Dermis microvascular lymphatic vessel endothelial cell (primary cell): ENCODE measurements at regions not wholly inside any gene's neighbourhood (a gene's known extent, or its start where the extent isn't known, plus 50 kb on each side); places are given as distances from the start of the nearest gene placed in this dataset.

Source experiments
- DNase-seq, 2 donors: peaks; one replicate each; pipeline versions ENCODE4 v3.0.0 to v3.0.0-alpha.2; 2010; ENCODE audit warnings: low read depth in 2 of 2

DNA sequence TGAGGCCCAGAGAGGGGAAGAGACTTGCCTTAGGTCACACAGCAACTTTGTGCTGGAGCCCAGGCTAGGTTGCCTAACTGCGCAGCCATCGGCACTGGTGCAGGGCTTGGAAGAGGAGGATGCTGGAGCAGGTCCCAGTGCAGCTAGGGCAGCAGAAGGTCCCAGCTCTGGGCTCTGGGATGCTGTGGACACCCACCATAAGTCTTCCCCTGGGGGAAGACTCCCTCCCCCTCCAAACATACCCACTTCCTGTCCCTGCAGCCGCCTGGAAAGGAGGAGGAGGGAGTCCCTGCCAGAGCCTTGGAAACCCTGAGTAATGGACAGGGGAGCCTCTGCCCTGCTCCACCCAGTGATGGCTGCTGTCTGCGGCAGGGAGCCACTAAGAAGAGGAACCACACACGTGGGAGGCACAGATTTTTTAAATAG is 93.6 kb downstream of the NCR2 start:
- no peak for DNase-seq

GRCh38 chr6:41429506-41430504 is 94.4 kb downstream of the NCR2 start:
- no peak for DNase-seq

DNA sequence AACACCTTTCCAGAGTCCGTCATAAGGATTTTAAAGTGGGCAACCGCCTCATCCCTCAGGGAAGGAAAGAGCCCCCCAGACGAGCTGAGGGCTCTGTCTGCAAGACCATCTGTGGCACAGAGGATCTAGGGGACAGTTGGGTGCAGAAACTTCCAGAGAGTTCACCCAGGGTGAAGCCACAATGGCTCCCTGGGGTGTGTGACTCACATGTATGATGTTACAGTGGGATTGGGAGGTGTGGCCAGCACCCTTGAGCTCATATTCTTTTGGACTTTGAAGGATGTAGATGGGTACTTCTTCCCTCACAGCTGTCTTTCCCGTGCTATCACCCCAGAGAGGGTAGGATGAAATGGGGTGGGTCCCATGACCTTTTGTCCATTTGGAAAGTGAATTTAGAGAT is 95.5 kb downstream of the NCR2 start:
- DNase-seq, result no peak

GRCh38 chr6:41432280-41432679 is 96.9 kb downstream of the NCR2 start:
- DNase-seq, result no peak

DNA sequence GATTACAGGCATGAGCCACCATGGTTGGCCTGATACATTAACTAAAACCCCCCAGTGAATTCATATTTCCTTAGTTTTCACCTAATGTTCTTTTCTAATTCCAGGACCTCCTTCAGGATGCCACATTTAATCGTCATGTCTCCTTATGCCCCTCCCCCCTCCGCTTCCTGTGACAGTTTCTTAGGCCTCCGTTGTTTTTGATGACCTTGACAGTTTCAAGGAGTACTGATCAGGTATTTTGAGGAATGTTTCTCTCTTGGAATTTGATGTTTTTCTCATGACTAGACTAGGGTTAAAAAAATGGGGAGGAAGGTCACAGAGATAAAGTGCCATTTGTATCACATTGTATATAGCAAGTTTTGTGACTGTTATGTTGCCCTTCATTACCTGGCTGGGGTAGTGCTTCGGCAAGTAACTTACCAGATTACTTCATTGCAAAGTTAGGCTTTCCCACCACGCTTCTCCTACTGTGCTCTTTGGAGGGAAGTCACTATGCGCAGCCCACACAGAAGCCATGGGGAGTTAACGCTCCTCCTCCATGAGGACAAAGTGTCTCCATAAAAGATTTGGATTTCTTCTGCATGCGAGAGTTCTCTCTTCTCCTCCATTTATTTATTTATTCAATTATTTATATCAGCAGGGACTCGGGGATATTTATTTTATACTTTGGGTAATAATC is 99.5 kb downstream of the NCR2 start:
- DNase-seq, result no peak

DNA sequence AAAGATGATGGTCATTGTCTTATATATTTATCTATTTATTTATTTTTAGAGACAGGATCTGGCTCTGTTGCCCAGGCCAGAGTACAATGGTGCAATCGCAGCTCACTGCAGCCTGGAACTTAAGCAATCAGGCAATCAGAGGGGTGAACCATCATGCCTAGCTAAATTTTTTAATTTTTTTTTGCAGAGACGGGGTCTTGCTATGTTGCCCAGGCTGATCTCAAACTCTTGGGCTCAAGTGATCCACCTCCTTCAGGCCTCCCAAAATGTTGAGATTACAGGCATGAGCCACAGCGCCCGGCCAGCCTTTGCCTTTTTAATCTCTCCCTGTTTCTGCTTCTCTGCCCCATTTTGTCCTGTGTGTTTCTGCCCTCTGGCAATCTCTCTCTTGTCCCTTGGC is 102.2 kb downstream of the NCR2 start:
- DNase-seq, result no peak

DNA sequence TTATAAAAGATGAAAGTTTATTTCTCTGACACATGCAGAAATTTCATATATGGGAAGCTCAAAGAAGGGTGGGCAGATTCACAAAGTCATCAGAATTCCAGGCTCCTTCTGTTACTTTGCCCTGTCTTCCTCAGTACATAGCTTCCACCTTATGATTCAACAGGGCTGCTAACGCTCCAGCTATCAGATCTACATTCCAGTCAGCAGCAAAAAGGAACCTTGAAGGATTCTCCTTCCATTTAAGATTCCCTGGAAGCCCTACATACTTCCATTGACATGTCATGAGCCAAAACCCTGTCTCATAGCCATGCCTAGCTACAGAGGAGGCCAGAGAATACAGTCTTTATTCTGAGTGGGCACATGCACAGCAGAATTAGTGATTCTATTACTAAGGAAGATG is 103.3 kb downstream of the NCR2 start:
- no peak for DNase-seq

DNA sequence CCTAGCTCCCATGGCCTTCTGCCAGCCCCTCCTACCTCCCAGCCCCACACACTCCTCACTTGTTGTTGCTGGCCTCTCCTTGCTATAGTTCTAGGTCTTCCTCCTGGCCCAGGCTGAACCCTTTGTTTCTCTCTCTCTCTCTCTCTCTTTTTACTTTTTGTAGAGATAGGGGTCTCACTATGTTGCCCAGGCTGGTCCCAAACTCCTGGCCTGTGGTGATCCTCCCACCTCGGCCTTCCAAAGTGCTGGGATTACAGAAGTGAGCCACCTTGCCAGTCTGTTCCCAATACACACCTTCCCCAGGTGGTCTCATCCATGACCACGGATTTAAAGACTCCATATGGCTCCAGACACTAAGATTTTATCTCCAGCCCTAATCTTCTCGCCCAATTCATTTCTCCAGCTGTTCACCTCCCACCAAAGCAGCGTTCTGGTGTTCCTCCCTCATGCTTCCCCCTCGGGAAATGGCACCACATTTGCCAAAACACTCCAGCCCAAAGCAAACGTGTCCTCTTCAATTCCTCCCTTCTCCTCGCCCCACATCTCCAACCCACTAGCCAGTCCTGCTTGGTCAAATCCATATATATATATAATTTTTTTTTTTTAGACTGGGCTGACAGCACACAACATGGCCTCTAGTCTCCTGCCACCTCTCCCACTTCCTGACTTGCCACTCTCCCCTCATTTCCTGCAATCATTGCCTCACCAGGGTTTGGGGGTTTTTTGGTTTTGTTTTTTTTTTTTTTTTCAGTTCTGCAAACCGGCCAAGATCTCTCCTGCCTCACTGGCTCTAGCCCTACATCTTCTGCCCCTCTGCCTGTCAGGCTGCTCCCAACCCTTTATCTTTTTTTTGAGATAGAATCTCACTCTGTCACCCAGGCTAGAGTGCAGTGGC is 104.4 kb downstream of the NCR2 start:
- no peak for DNase-seq

GRCh38 chr6:41440958-41441357 is 105.2 kb upstream of the FOXP4 start:
- DNase-seq, result no peak

DNA sequence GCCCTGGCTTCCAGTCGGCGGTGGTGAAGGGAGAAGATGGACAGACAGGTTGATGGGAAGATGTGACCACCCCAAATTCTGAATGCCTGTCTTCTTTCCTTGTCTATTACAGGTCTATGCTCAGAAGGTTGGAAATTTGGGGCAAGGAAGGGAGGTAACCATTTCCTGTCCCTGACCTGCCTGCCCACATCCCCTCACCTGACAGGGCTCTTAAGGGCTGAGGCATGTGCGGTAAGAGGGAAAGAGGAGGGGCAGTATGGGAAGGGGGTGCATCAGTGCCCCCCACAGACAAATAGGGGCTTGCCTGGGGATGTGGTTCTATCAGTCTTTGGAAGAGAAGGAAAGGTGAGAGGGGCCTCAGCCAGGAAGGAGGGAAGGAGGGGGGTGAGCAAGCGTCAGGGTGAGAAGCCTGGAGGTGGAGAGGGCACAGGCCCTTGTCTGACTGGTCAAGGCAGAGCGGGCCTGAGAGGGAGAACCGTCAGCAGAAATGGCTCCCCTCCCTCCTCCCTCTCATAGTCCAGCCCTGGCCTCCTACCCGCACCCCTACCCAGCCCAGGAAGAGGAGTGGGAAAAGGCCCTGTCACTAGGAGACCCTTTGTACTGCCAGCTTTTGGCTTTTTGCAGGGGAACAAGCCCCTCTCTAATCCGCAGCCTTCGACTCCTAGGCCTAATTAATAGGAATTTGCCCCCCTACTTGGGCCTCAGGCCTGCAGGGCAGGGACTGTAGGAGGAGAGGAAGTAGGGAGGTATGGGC is 104.4 kb upstream of the FOXP4 start:
- no peak for DNase-seq

GRCh38 chr6:41442352-41442672 is 103.9 kb upstream of the FOXP4 start:
- no peak for DNase-seq

GRCh38 chr6:41442800-41443501 is 103.2 kb upstream of the FOXP4 start:
- no peak for DNase-seq

DNA sequence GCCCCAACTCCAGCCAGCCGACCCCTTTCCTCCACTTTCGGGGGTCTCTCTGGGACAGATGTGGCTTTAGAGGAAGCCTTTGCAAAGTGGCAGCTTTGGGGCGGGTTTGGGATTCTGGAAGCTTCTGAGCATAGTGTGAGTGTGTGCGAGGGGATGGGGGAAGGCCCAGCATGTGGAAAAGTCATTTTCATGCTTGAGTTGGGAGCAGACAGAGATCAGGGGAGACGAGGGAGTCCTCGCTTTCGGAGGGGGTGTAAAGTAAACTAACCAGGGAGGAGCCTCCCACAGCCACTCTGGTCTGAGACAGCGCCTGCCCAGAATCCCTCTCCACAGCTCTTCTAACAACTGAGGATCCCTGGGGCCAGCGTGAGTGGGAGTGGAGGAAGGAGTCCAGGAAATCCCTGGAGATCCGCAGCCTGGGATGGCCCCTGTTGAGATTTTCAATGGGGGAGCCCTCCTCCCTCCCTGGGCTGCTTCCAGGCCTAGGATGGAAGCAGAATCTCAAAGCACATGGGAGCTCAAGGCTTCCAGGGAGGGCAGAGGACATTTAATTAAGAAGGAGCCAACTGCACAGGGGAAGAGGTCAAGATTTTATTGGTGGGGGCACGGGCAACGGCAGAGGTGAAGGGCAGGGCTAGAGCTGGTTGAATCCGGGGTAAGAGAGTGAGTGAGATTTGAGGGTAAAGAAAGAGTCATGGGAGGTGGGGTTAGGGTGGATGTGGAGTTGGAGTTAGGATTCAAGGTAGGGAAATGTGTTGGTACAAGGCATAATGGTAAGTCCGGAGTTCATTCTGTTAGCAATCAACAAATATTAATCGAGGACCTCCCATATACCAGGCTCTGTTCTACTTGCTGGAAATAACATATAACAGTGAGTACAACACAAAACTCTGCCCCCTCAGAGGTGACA is 102.3 kb upstream of the FOXP4 start:
- DNase-seq, result no peak

- DNase-seq, result no peak
Observed at GRCh38 chr6:41445261-41445660, 100.9 kb upstream of the FOXP4 start.

DNA sequence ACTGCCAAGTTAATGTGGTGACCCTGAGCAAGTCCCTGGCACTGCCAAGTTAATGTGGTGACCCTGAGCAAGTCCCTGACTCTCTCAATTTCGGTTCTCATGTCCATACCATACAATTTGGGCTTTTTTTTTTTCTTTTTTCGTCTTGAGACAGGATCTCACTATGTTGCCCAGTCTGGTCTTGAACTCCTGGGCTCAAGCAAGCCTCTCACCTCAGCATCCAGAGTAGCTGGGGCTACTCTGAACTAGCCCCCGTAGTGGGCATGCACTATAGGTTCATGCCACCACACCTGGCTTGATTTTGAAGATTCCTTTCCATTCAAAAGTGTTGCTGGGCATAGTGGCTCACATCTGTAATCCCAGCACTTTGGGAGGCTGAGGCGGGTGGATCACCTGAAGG is 100.0 kb upstream of the FOXP4 start:
- no peak for DNase-seq

- DNase-seq, result no peak
Observed at GRCh38 chr6:41446907-41447545, 99.2 kb upstream of the FOXP4 start.

- no peak for DNase-seq
Observed at GRCh38 chr6:41448256-41448655, 97.9 kb upstream of the FOXP4 start.

- DNase-seq, result no peak
Observed at GRCh38 chr6:41449399-41450245, 96.6 kb upstream of the FOXP4 start.
